GM10266 (cell line): ENCODE measurements at regions not wholly inside any gene's neighbourhood (a gene's known extent, or its start where the extent isn't known, plus 50 kb on each side); places are given as distances from the start of the nearest gene placed in this dataset.

Experiments
- DNase-seq: peaks from one replicate; pipeline ENCODE4 v3.0.0; 2012; ENCODE audit errors: extremely low spot score
- CTCF ChIP-seq: IDR thresholded peaks from 2 replicates; pipeline ENCODE4 v1.5.1; 2012; ENCODE audit warnings: mild to moderate bottlenecking, low read depth; ENCODE audit not compliant: control insufficient read depth, insufficient read depth; ENCODE audit errors: missing control alignments

- no peak for DNase-seq
- TF ChIP-seq CTCF: no peak
Measured at GRCh38 chr13:80009760-80010159, 331.2 kb downstream of the SPRY2 start.

- DNase-seq: no peak
- no peak for TF ChIP-seq CTCF
Measured at GRCh38 chr13:80006940-80007339, 334.0 kb downstream of the SPRY2 start.

GRCh38 chr13:80001510-80001842 is 339.4 kb downstream of the SPRY2 start:
- no peak for TF ChIP-seq CTCF
- DNase-seq: no peak

- TF ChIP-seq CTCF: no peak
- DNase-seq: no peak
Measured at GRCh38 chr13:80000684-80001509, 340.0 kb downstream of the SPRY2 start.

- no peak for DNase-seq
- TF ChIP-seq CTCF: no peak
Measured at GRCh38 chr13:79999601-80000000, 341.3 kb downstream of the SPRY2 start.

GRCh38 chr13:79998381-79998880 is 342.5 kb downstream of the SPRY2 start:
- no peak for TF ChIP-seq CTCF
- no peak for DNase-seq

GRCh38 chr13:79997244-79997643 is 343.7 kb downstream of the SPRY2 start:
- TF ChIP-seq CTCF: no peak

More at GRCh38 chr13:79997244-79997643, 343.7 kb downstream of the SPRY2 start:
- no peak for DNase-seq
